Nephron progenitor cell (in vitro differentiated cells): ENCODE measurements at regions not wholly inside any gene's neighbourhood (a gene's known extent, or its start where the extent isn't known, plus 50 kb on each side); places are given as distances from the start of the nearest gene placed in this dataset.

Experiments
- DNase-seq: peaks from one replicate; pipeline ENCODE4 v3.0.0; 2021
- H3K27ac Mint-ChIP-seq: 2 replicates; pipeline ENCODE4 v1.8.0; 2021; ENCODE audit warnings: mild to moderate bottlenecking, moderate library complexity, mixed read lengths
- H3K27me3 Mint-ChIP-seq: 2 replicates; pipeline ENCODE4 v1.8.0; 2021; ENCODE audit warnings: mild to moderate bottlenecking, low read depth, mixed read lengths; ENCODE audit not compliant: poor library complexity
- H3K36me3 Mint-ChIP-seq: 2 replicates; pipeline ENCODE4 v1.8.0; 2021; ENCODE audit warnings: low read depth, mixed read lengths
- H3K4me1 Mint-ChIP-seq: 2 replicates; pipeline ENCODE4 v1.8.0; 2021; ENCODE audit warnings: mixed read lengths
- H3K4me3 Mint-ChIP-seq: 2 replicates; pipeline ENCODE4 v1.8.0; 2021; ENCODE audit warnings: mild to moderate bottlenecking, moderate library complexity, mixed read lengths
- H3K9me3 Mint-ChIP-seq: 2 replicates; pipeline ENCODE4 v1.8.0; 2021; ENCODE audit warnings: mild to moderate bottlenecking, moderate library complexity, mixed read lengths
- TF ChIP-seq, protein P1 (sequence below): fragments of 200-600 bp; sonication (generic); IDR thresholded peaks from 2 replicates; pipeline ENCODE4 v1.5.0; 2021; ENCODE audit warnings: antibody characterized with exemption

DNA sequence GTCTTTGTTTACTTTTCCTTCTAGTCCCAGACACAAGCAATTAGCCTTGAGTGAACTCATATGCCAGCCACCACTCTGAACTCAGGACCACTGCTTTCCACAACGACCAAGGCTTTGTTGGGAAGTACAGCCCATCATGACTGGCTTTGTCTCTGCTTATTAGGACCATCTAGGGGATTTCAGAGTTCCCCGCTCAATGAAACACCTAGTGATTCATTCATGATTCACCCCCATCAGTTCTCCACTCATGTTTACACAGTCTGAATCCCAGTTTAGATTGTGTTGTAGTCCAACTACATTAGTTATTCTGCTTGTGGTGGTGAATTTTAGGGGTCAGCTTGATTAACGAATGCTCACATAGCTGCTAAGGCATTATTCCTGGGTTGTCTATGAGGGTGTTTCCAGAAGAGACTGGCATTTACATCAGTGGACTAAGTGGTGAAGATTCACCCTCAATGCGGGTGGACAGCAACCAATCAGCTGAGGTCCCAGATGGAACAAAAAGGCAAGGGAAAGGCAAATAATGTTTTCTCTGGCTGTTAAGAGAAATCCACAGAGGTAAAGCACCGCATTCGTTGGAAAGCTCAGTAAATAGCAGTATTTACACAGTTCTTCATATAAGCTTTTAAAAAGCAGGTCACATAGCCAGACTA is 122.7 kb downstream of the RGS21 start:
- H3K36me3 Mint-ChIP-seq = no peaks in the 10 kb centered on the region
- peaks cover 8% of the 10 kb centered on the region for H3K4me1 Mint-ChIP-seq
- DNase-seq = no peak
- TF ChIP-seq, protein P1, sequence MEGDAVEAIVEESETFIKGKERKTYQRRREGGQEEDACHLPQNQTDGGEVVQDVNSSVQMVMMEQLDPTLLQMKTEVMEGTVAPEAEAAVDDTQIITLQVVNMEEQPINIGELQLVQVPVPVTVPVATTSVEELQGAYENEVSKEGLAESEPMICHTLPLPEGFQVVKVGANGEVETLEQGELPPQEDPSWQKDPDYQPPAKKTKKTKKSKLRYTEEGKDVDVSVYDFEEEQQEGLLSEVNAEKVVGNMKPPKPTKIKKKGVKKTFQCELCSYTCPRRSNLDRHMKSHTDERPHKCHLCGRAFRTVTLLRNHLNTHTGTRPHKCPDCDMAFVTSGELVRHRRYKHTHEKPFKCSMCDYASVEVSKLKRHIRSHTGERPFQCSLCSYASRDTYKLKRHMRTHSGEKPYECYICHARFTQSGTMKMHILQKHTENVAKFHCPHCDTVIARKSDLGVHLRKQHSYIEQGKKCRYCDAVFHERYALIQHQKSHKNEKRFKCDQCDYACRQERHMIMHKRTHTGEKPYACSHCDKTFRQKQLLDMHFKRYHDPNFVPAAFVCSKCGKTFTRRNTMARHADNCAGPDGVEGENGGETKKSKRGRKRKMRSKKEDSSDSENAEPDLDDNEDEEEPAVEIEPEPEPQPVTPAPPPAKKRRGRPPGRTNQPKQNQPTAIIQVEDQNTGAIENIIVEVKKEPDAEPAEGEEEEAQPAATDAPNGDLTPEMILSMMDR = no peak
- no peaks in the 10 kb centered on the region for H3K9me3 Mint-ChIP-seq
- peaks cover 2% of the 10 kb centered on the region for H3K27me3 Mint-ChIP-seq
- no peak overlapping the region for H3K27ac Mint-ChIP-seq
- no peak overlapping the region for H3K4me3 Mint-ChIP-seq

DNA sequence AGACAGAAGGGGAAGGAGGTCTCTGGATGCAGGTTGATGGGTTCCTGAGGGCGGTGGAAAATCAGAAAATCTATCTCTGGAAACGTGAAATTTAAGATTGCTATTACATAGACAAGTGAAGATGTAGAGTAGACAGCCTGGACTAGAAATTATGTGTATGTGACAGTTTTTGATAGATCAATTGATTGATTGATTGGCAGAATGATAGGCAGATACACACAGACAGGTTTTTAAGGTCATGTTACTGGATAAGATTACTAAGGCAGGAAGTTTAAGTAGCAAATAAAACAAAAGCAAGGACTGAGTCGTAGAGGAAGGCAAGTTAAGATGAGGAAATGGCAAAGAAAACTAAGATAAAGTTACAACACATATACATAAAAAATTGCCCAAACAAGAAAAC is 124.7 kb downstream of the RGS21 start:
- TF ChIP-seq, protein P1 = no peak
- Mint-ChIP-seq H3K9me3 (no peaks in the 10 kb centered on the region), H3K4me3 (no peak overlapping the region), H3K27me3 (peaks cover 2% of the 10 kb centered on the region), H3K27ac (peak overlapping the region; percentile 31), H3K36me3 (no peaks in the 10 kb centered on the region), H3K4me1 (peaks cover 8% of the 10 kb centered on the region)
- no peak for DNase-seq

DNA sequence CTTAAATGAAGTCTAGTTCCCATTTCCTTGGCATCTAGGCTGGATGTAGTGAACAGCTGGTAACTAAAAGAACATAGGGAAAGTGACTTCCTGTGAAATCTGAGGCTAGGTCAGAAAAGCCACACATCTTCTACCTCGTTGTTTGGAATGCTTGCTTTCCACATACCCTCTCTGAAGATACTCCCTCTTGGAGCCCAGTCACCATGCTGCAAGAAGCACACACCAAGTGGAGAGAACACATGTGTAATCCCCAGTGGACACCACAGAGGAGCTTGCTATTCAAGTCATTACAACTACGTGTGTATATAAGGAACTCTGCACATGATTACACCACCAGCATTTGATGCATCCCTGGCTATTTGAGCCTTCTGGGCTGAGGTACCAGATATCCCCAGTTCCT is 125.9 kb downstream of the RGS21 start:
- Mint-ChIP-seq H3K4me1 (peaks cover 8% of the 10 kb centered on the region), H3K4me3 (no peak overlapping the region), H3K27ac (no peak overlapping the region), H3K36me3 (no peaks in the 10 kb centered on the region), H3K9me3 (no peaks in the 10 kb centered on the region), H3K27me3 (peaks cover 2% of the 10 kb centered on the region)
- DNase-seq = no peak
- TF ChIP-seq, protein P1 = no peak

DNA sequence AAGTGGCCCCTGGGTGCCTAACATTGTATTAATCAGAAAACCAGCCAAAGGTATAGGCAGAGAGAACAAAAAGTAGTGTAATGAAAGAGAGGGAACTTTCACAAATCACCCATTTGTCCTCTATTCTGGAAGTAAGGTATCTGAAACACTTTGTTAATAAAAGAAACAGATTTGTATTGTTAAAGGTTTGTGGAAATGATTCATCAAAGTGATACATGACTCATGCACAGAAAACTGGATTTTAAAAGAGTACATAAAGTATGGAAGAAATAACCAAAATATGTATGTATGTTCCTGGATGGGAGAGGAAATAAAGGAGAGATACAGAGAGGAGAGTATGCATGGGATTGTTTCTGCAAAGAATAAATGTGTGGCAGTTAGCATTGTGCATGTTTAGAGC is 126.8 kb downstream of the RGS21 start:
- Mint-ChIP-seq H3K27ac (no peak overlapping the region), H3K27me3 (peaks cover under 1% of the 10 kb centered on the region), H3K4me1 (peaks cover 8% of the 10 kb centered on the region), H3K36me3 (no peaks in the 10 kb centered on the region), H3K9me3 (no peaks in the 10 kb centered on the region), H3K4me3 (no peak overlapping the region)
- DNase-seq = no peak
- TF ChIP-seq, protein P1 = no peak

DNA sequence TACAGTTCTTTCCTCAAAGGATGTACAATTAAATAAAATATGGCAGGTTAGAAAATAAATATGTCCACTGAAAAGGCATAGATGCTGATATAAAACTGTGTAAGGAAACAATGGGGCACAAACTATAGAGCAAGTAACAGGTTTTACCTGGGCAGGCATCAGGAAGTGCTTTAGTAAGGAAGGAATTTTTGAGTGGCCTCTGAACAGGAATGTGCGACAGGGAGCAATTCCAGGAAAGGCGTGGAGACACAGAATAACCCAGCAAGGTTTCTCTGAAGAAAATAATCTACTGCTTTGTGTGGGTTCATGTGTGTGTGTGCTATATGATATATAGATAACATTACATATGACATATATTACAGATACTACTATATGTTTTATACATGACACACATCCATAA is 128.4 kb downstream of the RGS21 start:
- peaks cover 8% of the 10 kb centered on the region for H3K4me1 Mint-ChIP-seq
- H3K27ac Mint-ChIP-seq = no peak overlapping the region
- TF ChIP-seq, protein P1 = no peak
- H3K9me3 Mint-ChIP-seq = no peaks in the 10 kb centered on the region
- H3K4me3 Mint-ChIP-seq = no peak overlapping the region
- H3K27me3 Mint-ChIP-seq = no peaks in the 10 kb centered on the region
- no peak for DNase-seq
- H3K36me3 Mint-ChIP-seq = no peaks in the 10 kb centered on the region

DNA sequence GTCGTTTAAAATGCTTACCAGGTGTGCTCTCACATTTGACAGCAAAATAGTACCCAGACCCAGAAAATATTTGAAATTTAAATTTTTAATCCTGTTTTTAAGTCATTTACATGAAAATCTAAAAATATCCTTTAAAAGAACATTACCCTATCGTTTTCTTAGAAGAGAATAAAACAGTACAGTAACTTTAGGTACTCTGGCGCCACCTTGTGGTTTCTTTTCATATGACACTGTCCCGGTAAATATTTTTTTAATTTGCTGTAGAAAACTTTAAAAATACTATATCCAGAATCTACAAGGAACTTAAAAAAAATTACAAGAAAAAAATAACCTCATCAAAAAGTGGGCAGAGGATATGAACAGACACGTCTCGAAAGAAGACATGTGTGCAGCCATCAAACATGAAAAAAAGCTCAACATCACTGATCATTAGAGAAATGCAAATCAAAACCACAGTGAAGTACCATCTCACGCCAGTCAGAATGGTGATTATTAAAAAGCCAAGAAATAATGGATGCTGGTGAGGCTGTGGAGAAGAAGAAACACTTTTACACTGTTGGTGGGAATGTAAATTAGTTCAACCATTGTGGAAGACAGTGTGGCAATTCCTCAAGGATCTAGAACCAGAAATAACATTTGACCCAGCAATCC is 129.2 kb downstream of the RGS21 start:
- no peaks in the 10 kb centered on the region for H3K9me3 Mint-ChIP-seq
- TF ChIP-seq, protein P1 = peak; percentile 79
- no peak overlapping the region for H3K4me3 Mint-ChIP-seq

More for the DNA sequence above, 129.2 kb downstream of the RGS21 start:
- Mint-ChIP-seq H3K36me3 (no peaks in the 10 kb centered on the region), H3K27ac (no peak overlapping the region), H3K4me1 (peaks cover 8% of the 10 kb centered on the region), H3K27me3 (no peaks in the 10 kb centered on the region)
- DNase-seq = peak; percentile 61
